Fibroblast of pulmonary artery (primary cell): ENCODE measurements at regions not wholly inside any gene's neighbourhood (a gene's known extent, or its start where the extent isn't known, plus 50 kb on each side); places are given as distances from the start of the nearest gene placed in this dataset.

Experiments
- DNase-seq: peaks from one replicate; pipeline ENCODE4 v3.0.0-alpha.2; 2010; ENCODE audit warnings: low read depth
- H3K4me3 ChIP-seq: replicated peaks from 2 replicates; pipeline ENCODE4 v1.5.1; 2011; ENCODE audit warnings: low read depth, mild to moderate bottlenecking, control low read depth, low read length, moderate library complexity
- TF ChIP-seq, protein P1 (sequence below): IDR thresholded peaks from 2 replicates; pipeline ENCODE4 v1.5.1; 2011; ENCODE audit warnings: mild to moderate bottlenecking, control low read depth, low read length, inconsistent platforms; ENCODE audit errors: missing control alignments

- H3K4me3 ChIP-seq = no peak overlapping the region
- TF ChIP-seq, protein P1, sequence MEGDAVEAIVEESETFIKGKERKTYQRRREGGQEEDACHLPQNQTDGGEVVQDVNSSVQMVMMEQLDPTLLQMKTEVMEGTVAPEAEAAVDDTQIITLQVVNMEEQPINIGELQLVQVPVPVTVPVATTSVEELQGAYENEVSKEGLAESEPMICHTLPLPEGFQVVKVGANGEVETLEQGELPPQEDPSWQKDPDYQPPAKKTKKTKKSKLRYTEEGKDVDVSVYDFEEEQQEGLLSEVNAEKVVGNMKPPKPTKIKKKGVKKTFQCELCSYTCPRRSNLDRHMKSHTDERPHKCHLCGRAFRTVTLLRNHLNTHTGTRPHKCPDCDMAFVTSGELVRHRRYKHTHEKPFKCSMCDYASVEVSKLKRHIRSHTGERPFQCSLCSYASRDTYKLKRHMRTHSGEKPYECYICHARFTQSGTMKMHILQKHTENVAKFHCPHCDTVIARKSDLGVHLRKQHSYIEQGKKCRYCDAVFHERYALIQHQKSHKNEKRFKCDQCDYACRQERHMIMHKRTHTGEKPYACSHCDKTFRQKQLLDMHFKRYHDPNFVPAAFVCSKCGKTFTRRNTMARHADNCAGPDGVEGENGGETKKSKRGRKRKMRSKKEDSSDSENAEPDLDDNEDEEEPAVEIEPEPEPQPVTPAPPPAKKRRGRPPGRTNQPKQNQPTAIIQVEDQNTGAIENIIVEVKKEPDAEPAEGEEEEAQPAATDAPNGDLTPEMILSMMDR = no peak
- DNase-seq = no peak
Observed at GRCh38 chr2:21416226-21416625, 292.5 kb downstream of the TDRD15 start.

- no peak for DNase-seq
- TF ChIP-seq, protein P1 = no peak
- no peak overlapping the region for H3K4me3 ChIP-seq
Observed at GRCh38 chr2:21418456-21418855, 294.7 kb downstream of the TDRD15 start.

GRCh38 chr2:21420553-21421335 is 297.0 kb downstream of the TDRD15 start:
- DNase-seq = no peak
- H3K4me3 ChIP-seq = no peak overlapping the region
- TF ChIP-seq, protein P1 = no peak

GRCh38 chr2:21422050-21422449 is 298.3 kb downstream of the TDRD15 start:
- TF ChIP-seq, protein P1 = no peak

DNA sequence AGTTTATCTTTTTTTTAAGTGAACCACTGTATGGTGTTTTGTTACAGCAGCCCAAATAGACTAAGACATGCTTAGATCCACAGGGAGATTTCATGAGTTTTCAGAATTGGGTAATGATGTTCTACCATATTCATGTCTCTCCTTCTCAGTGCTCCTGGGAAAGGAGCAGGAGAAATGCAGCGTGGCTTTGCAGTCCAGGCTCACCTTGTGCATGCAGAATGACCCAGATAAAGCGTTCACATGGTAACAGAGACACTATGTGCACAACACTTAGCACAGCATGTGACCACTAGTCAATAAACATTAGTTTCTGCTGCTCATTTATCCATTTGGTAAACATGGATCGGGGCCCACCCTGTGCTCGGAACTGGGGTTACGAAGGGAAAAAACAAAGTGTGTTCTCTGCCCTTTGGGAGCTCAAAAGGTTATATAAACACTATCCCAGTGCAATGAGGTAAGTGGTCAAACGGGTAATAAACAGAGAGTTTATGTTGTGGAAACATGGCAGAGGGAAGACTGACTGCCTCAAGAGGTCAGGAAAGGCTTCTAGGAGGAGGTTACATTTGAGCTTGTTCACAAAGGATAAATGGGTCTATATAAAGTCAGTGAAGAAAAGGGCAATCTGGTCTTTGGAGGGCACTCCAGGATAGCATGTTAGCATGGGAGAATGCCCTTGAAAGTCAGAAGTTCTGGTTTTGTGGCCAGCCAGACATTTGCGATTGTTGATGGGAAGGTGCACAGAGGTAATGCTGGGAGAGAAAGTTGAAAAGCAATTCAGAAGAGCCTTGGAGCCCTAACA is 299.2 kb downstream of the TDRD15 start:
- H3K4me3 ChIP-seq = no peak overlapping the region
- no peak for DNase-seq
- TF ChIP-seq, protein P1 = no peak

More at GRCh38 chr2:21422050-21422449, 298.3 kb downstream of the TDRD15 start:
- no peak overlapping the region for H3K4me3 ChIP-seq
- no peak for DNase-seq

DNA sequence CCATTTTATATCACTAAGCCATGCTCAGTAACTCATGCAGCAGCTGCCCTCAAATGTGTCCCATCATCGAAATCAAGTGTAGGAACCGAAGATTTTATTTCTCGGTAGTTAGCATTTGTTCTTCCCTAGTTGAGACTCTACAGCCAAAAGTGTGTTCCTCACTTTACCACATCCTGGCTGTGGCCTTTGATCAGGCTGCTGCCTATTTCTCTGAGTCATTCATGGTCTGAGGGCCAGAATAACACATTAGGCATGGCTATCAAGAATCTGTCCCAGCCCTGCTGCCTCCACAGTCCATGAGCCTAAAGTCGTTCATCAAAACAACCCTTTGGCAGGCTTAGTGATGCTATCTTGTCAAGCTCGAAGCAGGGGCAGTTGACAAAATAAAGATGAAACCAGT is 300.1 kb downstream of the TDRD15 start:
- no peak overlapping the region for H3K4me3 ChIP-seq
- TF ChIP-seq, protein P1 = no peak
- no peak for DNase-seq
